H4 (cell line): ENCODE measurements at regions not wholly inside any gene's neighbourhood (a gene's known extent, or its start where the extent isn't known, plus 50 kb on each side); places are given as distances from the start of the nearest gene placed in this dataset.
"Not testable (repeated sequence)": the region's sequence is repeated elsewhere in the genome, so short reads cannot be mapped to it uniquely, and the experiment has no call there.

Experiments used
- DNase-seq: peaks from one replicate; pipeline ENCODE4 v3.0.0-alpha.2; 2015; ENCODE audit warnings: low spot score

DNA sequence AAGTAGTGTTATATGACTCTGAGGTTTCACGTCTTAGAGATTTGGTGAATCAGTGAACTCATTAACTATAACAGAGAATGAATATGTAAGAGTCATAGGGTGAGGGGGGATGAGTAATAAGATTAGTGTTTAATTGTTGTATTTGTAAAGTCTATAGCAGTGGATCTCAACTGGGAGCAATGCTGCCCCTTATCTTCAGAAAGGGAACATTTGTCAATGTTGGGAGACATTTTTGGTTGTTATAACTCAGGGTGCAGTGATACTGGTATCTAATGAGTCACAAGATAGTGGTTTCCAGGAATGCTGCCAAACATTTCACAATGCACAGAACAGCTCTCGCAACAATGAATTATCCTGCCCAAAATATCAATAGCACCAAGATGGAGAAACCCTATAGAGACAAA lies 1193.7 kb downstream of the GALC start:
- DNase-seq: peak; percentile 37

DNA sequence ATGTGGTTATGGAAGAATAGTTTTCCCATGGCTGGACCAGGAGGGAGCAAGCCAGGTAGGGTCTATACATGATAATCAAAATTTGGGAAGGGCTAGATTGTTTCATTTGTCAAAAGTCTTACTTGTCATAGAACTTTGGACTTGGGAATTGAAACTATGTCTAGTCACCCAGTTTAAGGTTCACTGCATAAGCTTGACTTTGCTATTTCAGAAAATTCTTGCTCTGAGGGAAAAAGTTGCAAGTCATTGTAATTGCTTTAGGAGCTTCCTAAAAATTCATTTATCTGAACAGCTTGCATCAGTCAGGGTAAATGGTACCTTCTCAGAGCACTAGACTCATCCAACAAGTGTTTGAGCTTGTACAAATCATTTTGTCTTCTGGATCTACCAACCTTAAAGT lies 1194.7 kb downstream of the GALC start:
- DNase-seq: no peak

DNA sequence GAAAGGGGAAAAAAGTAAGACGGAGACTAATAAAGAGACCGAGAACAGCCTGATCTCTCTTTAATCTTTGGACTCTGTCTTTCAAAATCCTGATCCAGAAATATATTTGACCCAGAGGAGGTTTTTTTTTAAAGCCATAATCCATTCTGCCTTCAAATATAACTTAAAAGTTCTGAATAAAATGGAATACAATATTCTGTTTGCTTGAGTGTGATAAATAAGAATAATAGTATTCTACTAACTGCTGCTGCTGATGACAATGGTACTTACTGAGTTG lies 1196.0 kb downstream of the GALC start:
- DNase-seq: no peak

DNA sequence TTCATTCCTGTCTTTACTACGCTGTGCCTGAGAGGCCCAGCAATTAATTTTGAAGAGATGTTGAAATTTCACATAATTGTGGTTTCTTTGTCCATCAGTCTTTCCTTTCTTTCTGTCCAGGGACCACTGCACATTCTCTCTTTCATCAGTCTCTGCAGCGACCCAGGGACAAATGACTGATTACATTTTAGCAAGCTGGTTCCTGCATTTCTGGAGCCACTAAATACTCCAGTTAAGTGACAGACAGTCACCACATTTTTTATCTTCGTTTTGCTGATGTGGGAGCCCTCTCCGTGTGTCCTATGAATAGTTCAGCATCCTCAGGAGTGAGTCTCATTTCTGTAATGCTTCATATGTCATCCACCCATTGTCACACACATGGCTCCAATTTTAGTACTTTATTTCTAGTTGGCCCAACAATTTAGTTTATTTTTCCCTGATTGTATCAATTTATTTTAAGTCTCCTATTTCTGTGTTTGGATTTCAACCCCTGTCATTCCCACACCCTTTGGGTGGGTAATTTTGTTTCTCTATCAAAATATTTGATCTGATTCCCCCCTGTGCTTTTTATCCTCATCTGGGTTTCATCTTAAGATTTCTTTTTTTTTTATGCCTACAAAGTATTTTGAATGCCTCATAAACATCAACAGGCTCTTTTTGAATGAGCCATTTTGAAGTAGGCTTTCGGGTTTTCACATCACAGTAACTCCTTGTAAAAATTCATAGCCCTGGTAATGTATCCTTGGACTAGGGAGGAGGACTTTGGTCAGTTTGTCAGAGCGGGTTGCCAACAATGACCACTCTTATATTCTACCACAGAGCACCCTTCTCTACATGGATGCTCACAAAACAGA lies 1196.5 kb downstream of the GALC start:
- DNase-seq: no peak

DNA sequence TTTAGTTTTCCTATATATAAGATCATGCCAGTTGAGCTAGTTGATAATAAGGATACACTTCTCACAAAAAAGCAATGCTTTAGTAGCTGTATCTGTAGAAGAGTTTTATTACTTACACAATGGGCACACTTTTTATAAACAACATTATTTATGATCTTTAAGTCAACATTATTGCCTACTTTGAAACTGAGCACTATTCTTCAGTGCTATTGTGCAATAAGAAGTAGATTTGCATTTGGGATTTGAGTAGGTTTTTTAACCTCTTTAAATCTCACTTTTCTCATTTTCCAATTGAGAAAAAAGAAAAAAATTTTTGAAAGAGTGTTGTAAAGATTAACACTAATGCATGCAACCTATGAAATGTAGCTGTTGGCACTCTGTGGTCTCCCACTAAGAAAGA lies 1198.3 kb downstream of the GALC start:
- no peak for DNase-seq

DNA sequence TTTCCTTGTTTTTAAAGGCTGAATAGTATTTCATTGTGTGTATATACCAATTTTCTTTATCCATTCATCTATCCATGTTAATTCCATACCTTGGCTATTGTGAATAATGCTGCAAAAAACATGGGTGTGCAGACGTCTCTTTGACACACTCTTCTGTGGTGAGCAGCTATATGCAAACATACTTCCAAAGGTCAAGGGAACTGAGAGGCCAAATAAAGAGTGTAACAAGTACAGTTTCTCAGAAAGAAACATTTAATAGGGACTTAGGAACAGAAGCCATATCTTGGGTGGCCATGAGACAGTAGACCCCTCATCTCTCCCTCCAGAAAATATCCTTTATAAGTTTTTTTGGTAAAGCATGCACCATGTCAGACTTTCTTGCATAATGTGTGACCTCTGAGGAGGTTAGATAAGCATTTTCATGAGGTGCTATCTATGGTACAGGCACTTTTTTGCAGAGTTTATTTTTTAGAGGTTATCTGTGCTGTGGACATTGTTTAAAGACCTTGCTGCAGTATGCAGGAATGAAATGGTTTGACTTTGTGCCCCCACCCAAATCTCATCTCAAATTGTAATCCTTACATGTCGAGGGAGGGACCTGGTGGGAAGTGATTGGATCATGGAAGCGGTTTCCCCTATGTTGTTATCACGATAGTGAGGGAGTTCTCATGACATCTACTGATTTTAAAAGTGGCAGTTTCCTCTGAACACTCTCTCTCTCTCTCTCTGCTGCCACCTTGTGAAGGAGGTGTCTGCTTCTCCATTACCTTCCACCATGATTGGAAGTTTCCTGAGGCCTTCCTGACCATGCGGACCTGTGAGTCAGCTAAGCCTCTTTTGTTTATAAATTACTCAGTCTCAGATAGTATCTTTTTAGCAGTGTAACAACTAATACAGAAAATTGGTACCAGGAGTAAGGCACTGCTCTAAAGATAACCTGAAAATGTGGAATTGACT lies 1202.3 kb downstream of the GALC start:
- DNase-seq: peak; percentile 18

DNA sequence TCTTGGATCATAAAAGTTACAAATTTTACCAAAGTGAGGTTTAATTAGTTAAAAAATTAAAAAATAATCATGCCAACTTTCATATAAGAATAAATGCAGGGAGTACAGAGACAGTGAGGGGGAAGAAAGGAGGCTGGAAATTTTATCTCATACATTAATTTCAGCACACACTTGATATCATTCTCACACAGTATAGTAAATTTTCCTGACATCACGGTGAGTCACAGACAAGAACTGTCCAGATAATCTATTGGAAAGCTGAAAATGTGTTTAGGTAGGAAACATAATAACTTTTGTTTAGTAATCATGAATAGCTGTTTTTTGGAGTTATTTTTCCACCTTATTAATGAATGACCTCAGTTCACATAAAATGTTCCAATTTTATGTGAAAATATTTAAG lies 1204.8 kb downstream of the GALC start:
- DNase-seq: no peak

DNA sequence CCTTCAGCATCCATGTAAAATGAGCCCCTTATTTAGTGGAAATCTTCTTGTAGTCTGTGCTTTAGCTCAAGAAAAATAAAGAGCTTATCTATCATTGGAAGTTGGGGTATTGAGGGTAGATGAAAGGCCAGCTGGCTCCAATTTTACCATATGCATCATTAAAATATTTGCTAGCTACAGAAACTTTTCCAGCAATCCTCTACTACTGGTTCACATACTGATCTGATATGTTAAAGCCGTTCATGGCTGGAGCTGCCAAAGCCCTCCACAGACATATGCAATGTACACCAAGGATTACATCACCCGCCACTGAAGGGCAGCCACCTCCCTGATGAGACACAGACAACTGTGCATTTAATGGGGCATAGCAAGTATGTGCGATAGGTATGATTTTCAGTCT lies 1205.3 kb downstream of the GALC start:
- peak; percentile 10 for DNase-seq

DNA sequence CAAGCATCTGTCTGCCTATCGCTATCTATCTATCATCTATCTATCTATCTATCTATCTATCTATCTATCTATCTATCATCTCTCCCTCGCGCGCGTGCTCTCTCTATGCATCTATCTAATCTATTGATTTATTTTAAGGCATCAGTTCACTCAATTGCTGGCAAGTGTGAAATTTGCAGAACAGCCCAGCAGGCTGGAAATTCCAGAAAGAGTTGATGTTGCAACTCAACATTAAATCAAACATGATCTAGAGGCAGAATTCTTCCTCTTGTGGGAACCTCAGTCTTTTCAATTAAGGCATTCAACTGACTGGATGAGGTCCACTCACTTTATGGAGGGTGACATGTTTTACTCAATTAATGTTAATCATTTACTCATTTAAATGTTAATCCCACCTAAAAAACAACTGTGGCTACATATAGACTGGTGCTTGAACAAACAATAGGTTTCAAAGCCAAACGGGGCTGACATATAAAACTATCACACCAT lies 1210.8 kb downstream of the GALC start:
- DNase-seq: no peak

DNA sequence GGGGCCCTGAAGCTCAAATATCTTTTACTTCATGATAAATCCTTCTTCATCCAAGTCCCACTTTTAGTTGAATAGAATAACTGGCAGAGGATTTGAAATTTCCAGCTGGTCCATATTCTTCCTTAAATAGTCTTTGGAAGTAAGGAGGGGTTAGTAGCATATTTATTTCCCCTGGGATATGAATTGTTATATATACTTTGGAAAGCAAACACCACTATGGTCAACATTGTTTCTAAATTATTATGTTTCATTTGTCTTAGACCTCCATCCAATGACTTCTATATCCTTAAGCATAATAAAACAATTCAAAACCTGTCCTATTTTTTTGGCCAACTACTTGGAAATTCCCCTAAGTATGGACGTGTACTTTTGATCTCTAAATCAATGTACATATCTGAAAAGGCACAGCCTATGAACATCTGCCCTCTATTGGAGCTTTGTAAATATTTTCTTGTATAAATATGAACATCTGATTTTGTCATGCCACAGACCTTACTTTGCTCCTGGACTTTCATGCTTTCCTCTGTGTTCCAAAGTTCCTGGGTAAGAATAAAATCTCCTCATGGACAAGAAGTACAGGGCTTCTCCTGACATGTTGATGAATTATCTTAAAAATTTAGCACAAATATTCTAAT lies 1212.0 kb downstream of the GALC start:
- no peak for DNase-seq

DNA sequence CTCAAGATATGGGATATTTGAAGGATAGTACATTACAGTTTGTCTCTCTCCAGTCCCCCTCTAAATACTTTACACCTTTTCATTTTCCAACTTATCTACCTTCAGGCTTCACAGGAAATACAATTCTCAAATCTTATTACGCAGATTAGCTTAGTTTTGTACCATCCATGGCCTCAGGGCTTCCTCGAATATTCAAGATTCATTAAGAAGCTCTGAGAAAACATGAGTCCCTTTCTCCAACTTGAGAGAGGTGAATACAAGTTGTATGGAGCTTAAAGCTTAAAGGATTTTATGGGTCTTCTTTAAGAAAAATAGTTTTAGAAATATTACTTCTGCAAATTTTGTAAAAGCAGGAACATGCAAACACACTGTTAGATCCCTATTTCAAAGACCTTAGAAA lies 1212.5 kb downstream of the GALC start:
- DNase-seq: no peak

DNA sequence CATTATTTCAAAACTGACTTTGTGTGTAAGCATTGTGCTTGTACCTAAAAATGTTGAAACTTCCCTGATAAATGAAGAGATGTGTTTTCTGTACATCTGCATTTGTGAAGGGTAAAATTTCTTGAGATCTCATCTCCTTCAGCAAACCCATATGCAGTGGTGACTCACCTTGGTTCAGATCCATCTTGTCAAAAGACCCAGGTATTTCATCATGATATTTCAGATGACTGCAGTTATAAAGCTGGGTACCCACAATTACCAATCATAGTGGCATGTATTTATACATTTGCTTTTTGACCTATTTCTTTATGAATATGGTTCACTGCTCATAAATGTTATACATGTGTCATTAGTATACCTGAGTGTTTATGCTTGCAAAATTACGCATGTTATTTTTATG lies 1213.6 kb downstream of the GALC start:
- no peak for DNase-seq

DNA sequence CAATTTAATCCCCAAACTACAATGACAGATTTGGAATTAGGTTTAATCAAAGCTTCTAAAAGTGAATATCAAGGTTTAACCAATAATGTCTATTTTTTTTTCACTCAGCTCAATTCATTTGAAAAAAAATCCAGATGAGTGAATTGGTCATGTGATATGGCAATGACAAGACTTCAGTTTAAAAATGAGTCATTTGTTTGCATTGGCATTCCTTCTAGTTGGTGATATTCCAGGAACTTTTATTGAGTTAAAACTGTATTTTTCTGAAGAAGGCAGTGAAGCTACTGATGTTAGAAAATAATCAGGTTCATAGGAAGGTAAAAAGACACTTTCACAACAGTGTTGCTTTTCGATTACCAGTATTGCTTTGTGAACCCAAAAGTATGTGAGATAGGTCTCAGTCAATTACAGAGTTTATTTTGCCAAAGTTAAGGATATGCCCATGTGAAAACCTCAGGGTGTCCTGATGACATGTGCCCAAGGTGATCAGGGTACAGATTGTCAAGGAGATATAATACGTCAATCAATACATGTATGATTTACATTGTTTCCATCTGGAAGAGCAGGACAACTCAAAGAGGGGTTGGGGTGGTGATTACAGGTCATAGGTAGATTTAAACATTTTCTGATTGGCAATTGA lies 1214.9 kb downstream of the GALC start:
- DNase-seq: peak; percentile 42

DNA sequence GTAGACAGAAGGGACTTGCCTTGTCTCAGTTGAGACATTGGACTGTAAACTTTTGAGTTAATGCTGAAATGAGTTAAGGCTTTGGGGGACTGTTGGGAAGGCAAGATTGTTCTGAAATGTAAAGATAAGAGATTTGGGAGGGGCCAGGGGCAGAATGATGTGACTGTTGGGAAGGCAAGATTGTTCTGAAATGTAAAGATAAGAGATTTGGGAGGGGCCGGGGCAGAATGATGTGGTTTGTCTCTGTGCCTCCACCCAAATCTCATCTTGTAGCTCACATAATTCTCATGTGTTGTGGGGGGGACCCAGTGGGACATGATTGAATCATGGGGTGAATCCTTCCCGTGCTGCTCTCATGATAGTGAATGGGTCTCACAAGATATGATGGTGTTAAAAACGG lies 1217.1 kb downstream of the GALC start:
- DNase-seq: not testable (repeated sequence)

DNA sequence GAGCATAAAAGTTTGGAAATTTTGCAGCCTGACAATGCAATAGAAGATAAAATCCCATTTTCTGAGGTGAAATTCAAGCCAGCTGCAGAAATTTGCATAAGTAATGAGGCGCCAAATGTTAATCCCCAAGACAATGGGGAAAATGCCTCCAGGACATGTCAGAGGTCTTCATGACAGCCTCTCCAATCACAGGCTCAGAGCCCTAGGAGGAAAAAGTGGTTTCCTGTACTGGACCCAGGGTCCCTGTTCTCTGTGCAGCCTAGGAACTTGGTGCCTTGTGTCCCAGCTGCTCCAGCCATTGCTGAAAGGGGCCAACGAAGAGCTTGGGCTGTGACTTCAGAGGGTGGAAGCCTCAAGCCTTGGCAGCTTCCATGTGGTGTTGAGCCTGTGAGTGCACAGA lies 1218.1 kb downstream of the GALC start:
- no peak for DNase-seq

DNA sequence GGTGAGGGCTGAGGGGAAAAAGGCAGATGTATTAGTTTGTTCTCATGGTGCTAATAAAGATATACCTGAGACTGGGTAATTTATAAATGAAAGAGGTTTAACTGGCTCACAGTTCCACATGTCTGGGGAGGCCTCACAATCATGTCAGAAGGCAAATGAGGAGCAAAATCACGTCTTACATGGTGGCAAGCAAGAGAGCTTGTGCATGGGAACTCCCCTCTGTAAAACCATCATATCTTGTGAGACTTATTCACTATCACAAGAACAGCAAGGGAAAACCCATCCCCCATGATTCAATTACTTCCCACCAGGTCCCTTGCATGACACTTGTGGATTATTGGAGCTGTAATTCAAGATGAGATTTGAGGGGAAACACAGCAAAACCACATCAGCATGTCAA lies 1220.9 kb downstream of the GALC start:
- no peak for DNase-seq

DNA sequence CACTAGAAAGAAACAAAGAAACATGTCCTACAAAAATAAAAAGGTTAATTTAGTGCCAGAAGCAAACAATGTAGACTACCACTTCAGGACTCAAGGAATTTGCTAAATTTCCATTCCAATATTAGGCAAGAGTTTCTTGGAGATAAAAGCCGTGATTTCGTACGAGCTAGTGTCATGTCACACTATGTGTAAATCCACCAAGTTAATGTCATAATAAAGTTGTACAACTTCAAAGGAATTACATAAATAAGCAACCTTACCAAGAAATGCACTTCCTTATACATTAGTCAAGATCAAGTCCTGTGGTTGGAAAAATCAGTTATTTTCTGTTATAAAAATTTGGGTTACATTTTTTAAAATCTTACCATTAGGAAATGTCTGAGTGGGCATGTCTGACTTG lies 1222.8 kb downstream of the GALC start:
- DNase-seq: no peak

DNA sequence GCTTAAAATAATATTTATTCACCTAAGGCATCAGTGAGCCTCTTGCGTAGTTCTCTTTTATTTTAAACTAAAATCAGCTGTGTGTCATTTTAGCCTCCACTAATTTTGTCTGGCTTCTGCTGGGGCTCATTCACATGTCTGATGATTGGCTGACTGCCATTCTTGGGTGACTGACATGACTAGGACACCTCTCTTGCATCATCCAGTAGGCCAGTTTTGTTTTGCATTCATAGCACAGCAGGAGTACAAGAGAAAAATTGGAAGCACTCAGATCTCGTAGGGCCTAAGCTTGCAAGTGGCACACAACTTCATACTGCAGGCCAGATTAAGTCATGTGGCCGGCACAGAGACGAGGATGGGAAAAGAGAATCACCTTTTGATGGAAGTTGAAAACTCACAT lies 1226.5 kb downstream of the GALC start:
- DNase-seq: no peak

DNA sequence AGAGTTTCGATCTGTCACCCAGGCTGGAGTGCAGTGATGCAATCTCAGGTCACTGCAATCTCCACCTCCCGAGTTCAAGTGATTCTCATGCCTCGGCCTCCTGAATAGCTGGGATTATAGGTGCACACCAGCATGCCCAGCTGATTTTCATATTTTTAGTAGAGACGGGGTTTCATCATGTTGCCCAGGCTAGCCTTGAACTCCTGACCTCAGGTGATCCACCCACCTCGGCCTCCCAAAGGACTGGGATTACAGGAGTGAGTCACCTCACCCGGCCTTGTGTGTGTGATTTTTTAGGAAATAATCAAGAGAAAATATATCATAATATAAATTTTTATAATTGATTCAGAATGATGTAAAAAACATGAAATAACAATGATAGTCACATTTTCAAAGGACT lies 1231.4 kb downstream of the GALC start:
- DNase-seq: no peak

DNA sequence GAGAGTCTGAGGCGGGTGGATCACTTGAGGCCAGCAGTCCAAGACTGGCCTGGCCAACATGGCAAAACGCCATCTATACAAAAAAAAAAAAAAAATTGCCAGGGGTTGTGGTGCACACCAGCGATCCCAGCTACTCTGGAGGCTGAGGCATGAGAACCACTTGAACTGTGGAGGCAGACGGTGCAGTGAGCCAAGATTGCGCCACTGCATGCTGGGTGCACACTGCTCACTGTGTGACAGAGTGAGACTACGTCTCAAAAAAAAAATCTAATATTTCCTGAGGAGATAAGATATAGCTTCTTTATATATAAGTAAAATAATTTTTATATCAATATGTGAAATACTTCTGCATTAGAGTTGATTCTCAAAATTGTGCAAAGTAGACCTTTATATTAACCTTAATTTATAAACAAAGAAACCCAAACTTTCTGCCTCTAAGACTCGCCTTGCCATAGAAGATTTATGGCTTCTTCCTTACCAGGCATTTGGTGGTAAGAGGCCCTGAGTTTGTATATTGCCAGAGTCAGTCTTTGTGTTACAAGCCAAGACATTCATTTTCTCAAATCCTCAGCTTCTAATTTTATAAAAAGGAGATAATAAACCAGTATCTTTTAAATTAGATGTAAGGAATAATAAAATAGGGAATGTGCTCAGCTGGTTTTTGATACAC lies 1226.7 kb downstream of the FLRT2 start:
- DNase-seq: no peak

DNA sequence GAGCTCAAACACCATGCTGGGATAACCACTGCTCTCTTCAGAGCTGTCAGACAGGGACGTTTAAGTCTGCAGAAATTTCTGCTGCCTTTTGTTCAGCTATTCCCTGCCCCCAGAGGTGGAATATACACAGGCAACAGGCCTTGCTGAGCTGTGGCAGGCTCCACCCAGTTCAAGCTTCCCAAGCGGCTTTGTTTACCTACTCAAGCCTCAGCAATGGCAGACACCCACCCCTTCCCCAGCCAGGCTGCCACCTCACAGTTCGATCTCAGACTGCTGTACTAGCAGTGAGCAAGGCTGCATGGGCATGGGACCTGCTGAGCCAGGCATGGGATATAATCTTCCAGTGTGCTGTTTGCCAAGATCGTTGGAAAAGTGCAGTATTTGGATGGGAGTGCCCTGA lies 1220.5 kb downstream of the FLRT2 start:
- DNase-seq: not testable (repeated sequence)
